Activated CD4-positive, alpha-beta T cell treated with anti-CD3 and anti-CD28 coated beads, Interleukin-2, amount 50 U/mL, for 1 hour (primary cell): ENCODE measurements at regions not wholly inside any gene's neighbourhood (a gene's known extent, or its start where the extent isn't known, plus 50 kb on each side); places are given as distances from the start of the nearest gene placed in this dataset.

Experiments used
- DNase-seq: peaks from one replicate; pipeline ENCODE4 v3.0.0-alpha.2; 2020

DNA sequence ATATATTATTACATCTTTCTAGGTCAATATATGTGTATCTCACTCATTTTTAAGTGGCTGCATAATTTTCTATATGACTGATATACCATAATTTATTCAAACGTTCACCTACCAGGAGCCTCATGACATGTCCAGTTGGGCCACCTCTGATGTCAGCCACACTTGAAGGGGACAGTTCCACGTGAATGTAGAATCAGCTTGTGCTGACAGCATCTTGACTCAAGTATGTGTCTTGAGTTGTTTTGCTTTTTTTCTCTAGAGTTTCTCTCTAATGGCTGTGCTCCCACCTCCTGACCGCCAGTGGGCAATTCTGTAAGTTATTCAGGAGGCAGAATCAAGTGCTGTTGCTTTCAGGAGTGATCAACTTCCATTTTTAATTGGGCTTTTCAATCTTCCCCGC, 237.9 kb downstream of the NFKBIZ start:
- no peak for DNase-seq

DNA sequence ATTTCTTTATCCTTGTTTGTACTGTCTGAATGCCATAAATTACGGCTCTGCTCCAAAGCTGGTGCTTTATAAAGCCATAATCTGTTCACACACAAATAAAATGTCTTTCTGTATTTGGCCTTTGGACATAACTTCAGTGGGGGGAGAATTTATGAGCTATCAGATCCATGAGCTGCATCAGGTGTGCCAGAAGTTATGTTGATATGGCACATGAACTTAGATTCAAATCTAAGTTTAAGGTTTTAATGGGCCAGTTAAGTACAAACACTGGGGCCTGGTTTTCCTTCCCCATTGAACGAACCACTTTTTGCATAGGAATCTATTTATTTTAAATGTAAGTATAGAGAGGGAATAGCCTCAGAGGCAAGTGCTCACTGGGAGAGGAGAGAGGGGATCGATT, 239.9 kb downstream of the NFKBIZ start:
- no peak for DNase-seq

- DNase-seq = no peak
Observed at GRCh38 chr3:102089904-102090720, 240.8 kb downstream of the NFKBIZ start.

DNA sequence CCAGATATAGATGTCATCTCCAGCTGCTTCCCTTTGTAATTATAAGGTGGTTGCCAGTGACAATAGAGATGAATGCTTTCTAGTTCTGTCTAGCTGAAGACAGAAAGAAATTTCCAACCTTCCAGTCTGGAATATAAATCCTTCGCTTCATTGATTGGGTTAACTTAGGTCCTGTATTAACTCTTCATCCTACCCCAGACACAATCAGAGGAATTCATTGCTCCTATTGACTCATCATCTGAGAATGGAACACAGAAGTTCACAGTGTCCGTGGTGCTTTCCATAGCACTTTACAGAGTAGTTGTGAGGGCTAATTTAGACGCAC, 241.4 kb downstream of the NFKBIZ start:
- no peak for DNase-seq

GRCh38 chr3:102091358-102091757, 242.0 kb downstream of the NFKBIZ start:
- no peak for DNase-seq

- no peak for DNase-seq
Observed at GRCh38 chr3:102092617-102093466, 243.5 kb downstream of the NFKBIZ start.

DNA sequence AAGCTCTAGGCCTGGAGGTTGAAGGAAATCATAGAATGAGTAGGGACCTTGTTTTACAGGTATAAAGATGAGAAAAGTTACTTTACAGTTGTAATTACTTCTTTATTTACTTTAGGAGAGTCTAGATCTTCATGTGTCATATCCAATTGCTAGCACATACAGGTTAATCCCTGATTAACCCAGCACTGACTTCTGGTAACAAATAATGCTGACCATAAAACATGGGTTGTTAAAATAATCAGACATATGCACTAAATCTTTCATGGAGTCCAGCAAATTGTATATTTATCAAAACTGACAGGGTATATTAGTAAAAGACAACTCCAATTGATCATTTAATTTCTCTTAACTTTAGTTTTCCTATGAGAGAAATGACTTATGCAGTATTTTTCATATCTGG, 245.2 kb downstream of the NFKBIZ start:
- no peak for DNase-seq

- no peak for DNase-seq
Observed at GRCh38 chr3:102095383-102095782, 246.1 kb downstream of the NFKBIZ start.

- no peak for DNase-seq
Observed at GRCh38 chr3:102096066-102096465, 246.8 kb downstream of the NFKBIZ start.

DNA sequence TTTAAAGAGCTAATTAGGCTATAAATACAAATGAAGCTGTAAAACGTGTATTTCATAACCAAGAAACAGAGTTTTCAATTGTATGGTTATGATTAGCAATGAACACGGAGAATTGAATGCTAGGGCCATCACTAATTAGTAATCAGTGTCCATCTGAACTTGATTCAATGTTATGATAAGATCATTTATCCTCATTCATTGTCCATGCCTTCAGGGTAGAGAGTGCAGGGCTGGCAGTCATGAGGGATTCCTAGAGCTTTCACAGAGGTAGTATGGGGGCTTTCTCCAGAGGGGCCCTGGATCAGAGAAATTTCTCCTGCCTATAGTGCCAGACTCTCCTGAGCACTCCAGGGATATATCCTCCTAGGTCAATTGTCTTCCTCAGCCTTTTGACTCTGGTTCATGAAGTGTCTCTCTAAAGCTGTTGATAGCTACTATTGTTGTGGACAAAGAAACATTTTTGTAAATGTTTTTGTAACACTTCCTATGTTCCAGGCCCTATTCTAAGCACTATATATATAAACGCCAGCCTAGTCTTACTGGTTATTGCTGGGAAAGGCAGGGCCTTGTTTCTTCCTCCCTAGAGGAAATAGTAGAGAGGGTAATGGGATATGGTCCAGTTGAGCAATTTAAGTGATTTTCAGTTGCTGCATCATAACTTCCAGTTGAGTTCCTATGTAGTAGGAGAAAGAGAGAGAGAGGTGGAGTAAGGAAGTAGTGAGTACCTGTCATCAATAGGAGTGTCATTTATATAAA, 249.0 kb downstream of the NFKBIZ start:
- no peak for DNase-seq

DNA sequence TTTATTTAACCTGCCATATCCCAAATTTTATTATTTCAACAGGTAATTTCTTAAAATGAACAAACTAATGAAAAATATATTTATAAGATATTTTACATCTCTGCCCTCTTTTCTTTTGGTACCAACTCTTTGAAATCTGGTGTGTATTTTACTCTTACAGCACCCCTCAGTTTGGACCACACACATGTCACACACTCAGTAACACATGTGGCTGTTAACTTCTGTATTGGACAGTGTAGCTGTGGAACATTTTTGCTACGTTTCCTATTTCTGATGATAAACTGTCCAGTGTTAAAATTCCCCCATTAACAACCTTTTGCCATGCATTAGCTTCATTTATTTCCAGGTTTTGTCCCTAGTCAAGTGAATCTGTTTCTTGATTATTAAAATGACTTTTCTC, 250.6 kb downstream of the NFKBIZ start:
- DNase-seq = no peak

- DNase-seq = no peak
Observed at GRCh38 chr3:102102394-102102793, 253.1 kb downstream of the NFKBIZ start.

GRCh38 chr3:102104033-102104432, 254.7 kb downstream of the NFKBIZ start:
- DNase-seq = no peak

- no peak for DNase-seq
Observed at GRCh38 chr3:102105193-102105592, 255.9 kb downstream of the NFKBIZ start.

DNA sequence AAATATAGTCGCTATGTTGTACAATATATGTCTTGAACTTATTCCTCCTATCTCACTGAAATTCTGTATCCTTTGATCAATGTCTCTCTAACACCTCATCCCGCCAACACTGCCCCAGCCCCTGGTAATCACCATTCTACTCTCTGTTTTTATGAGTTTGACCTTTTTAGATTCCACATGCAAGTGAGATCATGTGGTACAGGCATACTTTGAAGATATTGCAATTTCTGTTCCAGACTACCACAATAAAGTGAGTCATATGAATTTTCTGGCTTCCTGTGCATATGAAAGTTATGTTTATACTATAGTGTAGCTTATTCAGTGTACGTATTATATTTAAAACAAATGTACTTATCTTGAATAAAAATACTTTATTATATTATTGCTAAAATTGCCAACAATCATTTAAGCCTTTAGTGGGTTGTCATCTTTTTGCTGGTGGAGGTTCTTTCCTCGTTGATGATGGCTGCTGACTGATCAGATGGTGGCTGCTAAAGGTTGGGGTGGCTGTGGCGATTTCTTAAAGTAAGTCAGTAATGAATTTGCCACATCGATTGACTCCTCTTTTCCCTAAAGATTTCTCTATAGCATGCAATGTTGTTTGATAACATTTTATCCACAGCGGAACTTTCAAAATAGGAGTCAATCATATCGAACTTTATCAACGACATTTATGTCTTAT, 257.2 kb downstream of the NFKBIZ start:
- no peak for DNase-seq

GRCh38 chr3:102112704-102113230, 263.5 kb downstream of the NFKBIZ start:
- DNase-seq = no peak

DNA sequence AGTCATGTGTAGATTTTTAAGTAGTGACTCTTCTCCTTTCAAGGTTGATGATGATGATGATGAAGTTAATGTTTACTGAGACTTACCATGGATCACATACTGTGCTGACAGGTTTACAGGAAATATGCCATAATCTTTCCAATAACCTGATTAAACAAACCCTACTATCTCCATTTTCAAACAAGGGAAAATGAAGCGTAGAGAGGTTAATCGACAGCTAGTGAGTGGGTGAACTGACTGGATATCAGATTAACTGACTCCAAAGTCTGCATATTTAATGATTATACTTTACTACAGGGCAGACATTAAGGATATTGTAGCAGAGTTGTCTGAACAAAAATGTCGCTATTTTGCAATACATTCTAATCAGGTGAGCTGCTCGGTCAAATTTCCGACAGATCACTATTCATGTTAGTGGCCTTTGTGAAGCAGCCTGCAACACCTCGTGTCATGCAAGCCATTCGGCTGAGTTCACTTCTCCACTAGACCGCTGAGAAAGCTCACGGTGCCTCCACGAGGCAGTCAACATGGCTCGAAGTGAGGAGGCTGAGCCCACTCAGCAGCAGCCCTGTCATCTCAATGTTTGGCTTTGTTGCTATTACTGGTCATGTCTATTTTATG, 264.2 kb downstream of the NFKBIZ start:
- no peak for DNase-seq

DNA sequence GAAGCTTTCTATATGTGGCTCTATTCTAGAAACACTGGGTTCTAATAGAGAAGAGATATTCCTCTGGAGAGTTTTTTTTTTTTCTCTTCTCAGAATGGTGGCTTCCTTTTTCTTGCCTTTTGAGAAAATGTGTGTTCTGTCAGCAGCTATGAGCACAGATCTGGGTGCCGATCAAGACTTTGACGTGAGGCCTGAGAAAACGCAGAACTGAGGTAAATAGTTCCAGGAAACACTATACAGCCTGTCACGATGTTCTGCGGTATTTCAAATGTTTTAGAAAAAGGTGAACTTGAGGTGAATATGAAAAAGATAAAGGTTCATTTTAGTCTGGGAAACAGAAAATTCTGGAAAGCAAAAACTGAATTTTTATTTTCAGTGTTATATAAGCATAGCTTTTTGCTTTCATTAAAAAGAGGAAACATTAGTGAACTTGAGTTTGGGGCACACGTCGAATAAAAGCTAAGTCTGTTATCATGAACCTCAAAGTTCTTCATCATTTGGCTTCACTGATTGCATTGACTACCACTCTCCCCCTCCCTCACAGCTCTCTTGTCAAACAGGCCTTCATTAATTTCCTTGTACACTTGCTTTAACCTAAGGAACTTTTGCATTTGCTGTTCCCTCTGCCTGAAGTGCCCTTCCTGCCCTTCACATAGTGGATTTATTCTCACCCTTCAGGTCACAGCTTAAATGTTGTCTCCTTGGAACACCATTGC, 265.1 kb downstream of the NFKBIZ start:
- DNase-seq = peak; percentile 16

- no peak for DNase-seq
Observed at GRCh38 chr3:102122527-102122926, 273.2 kb downstream of the NFKBIZ start.

GRCh38 chr3:102123590-102124190, 274.4 kb downstream of the NFKBIZ start:
- DNase-seq = no peak

- no peak for DNase-seq
Observed at GRCh38 chr3:102124282-102124681, 275.0 kb downstream of the NFKBIZ start.
